NCI-H2171 (cell line): ENCODE measurements at regions not wholly inside any gene's neighbourhood (a gene's known extent, or its start where the extent isn't known, plus 50 kb on each side); places are given as distances from the start of the nearest gene placed in this dataset.

Experiments used
- DNase-seq: peaks from one replicate; lab custom pipeline; 2025; lab: John Stamatoyannopoulos, UW

GRCh38 chr2:160955578-160955977 is 204.7 kb upstream of the TANK start:
- DNase-seq = no peak

GRCh38 chr2:160956243-160956802 is 203.9 kb upstream of the TANK start:
- no peak for DNase-seq

- no peak for DNase-seq
These were observed 196.3 kb upstream of the TANK start for GRCh38 chr2:160963957-160964356.

- no peak for DNase-seq
These were observed 192.7 kb upstream of the TANK start for GRCh38 chr2:160967523-160967922.

- DNase-seq = no peak
These were observed 192.0 kb upstream of the TANK start for GRCh38 chr2:160968183-160968582.

- DNase-seq = peak; percentile 74
These were observed 189.9 kb upstream of the TANK start for GRCh38 chr2:160970052-160970965.

- no peak for DNase-seq
These were observed 186.2 kb upstream of the TANK start for GRCh38 chr2:160973991-160974390.

GRCh38 chr2:160974803-160975202 is 185.4 kb upstream of the TANK start:
- DNase-seq = no peak

- DNase-seq = no peak
These were observed 183.4 kb upstream of the TANK start for GRCh38 chr2:160976797-160977196.

GRCh38 chr2:160977376-160977775 is 182.9 kb upstream of the TANK start:
- no peak for DNase-seq

GRCh38 chr2:160977854-160978253 is 182.4 kb upstream of the TANK start:
- no peak for DNase-seq

- DNase-seq = no peak
These were observed 175.7 kb upstream of the TANK start for GRCh38 chr2:160984426-160985077.

GRCh38 chr2:160989778-160990177 is 170.4 kb upstream of the TANK start:
- DNase-seq = no peak

- no peak for DNase-seq
These were observed 166.6 kb upstream of the TANK start for GRCh38 chr2:160993654-160994061.

GRCh38 chr2:160994141-160995002 is 165.9 kb upstream of the TANK start:
- peak; percentile 49 for DNase-seq

- DNase-seq = no peak
These were observed 163.6 kb upstream of the TANK start for GRCh38 chr2:160996584-160996983.

GRCh38 chr2:161004379-161004778 is 155.8 kb upstream of the TANK start:
- DNase-seq = no peak

GRCh38 chr2:161005170-161005569 is 155.1 kb upstream of the TANK start:
- DNase-seq = no peak

GRCh38 chr2:161008311-161008710 is 151.9 kb upstream of the TANK start:
- no peak for DNase-seq

- DNase-seq = no peak
These were observed 149.7 kb upstream of the TANK start for GRCh38 chr2:161010503-161011015.

- no peak for DNase-seq
These were observed 142.3 kb upstream of the TANK start for GRCh38 chr2:161017780-161018470.
